Cardiac muscle cell (in vitro differentiated cells and primary cell): ENCODE measurements at regions not wholly inside any gene's neighbourhood (a gene's known extent, or its start where the extent isn't known, plus 50 kb on each side); places are given as distances from the start of the nearest gene placed in this dataset.
A peak's percentile ranks its signal among the peaks of the same experiment; 100 is the strongest.

Experiments
- DNase-seq, 2 donors: peaks; one replicate each; pipeline versions ENCODE4 v3.0.0 to v3.0.0-alpha.2; 2010 to 2017; ENCODE audit warnings: low read depth in 1 of 2, low spot score in 1 of 2
- H3K27ac ChIP-seq: fragments of 200-600 bp; sonication (generic); 2 replicates; pipeline ENCODE4 v1.5.1; 2016
- H3K27me3 ChIP-seq: fragments of 200-600 bp; sonication (generic); 2 replicates; pipeline ENCODE4 v1.6.0; 2016; ENCODE audit warnings: control low read depth
- H3K36me3 ChIP-seq: fragments of 200-600 bp; sonication (generic); 2 replicates; pipeline ENCODE4 v1.5.1; 2016; ENCODE audit warnings: control low read depth
- H3K4me1 ChIP-seq: fragments of 200-600 bp; sonication (generic); 2 replicates; pipeline ENCODE4 v1.8.1; 2017; ENCODE audit warnings: low read depth, mild to moderate bottlenecking, mixed run types
- H3K4me3 ChIP-seq: fragments of 200-600 bp; sonication (generic); 2 replicates; pipeline ENCODE4 v1.5.1; 2016; ENCODE audit warnings: mild to moderate bottlenecking
- H3K9me3 ChIP-seq: fragments of 200-600 bp; sonication (generic); 2 replicates; pipeline ENCODE4 v1.5.1; 2017; ENCODE audit warnings: low read depth, mild to moderate bottlenecking, control low read depth
- CTCF ChIP-seq: IDR thresholded peaks from 2 replicates; pipeline ENCODE4 v1.5.1; 2012; ENCODE audit warnings: low read depth, mild to moderate bottlenecking, low read length

DNA sequence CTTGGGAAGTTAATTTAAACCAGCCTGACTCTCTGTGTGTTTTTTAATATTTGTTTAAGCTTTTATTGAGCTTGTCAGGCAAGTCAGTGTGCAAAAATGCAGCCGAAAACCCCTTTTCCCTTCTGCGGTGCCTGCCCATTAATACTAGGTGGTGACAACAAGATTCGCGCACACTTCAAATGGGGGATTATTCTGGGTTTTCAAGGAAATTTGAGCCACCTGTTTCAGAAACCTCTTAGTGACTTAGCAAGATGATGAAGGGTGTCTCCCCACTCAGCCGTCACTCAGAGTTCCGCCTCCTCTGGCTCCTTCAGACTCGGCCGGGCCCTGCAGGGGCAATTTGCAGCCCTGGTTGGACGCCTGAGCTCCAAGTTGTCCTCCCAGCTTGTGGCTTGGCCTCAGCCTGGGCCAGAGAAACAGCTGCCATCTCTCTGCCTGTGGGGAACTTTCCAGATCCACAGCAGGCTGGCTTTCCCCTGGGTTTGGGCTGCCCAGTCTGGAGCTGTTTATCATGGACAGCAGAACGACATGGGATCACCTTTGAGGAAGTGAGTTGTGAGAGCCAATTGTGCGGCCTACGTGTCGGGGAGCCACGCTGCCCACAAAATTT lies 75.9 kb downstream of the SPRY4 start:
- Histone ChIP-seq H3K9me3 (no peaks in the 10 kb centered on the region), H3K4me1 (no peaks in the 10 kb centered on the region), H3K4me3 (no peak overlapping the region), H3K27me3 (no peaks in the 10 kb centered on the region), H3K27ac (no peak overlapping the region), H3K36me3 (no peaks in the 10 kb centered on the region)
- DNase-seq: peak in 1 of 2 donors; percentile 19
- no peak for TF ChIP-seq CTCF

- Histone ChIP-seq H3K4me1 (no peaks in the 10 kb centered on the region), H3K27ac (no peak overlapping the region), H3K27me3 (no peaks in the 10 kb centered on the region), H3K36me3 (no peaks in the 10 kb centered on the region), H3K9me3 (no peaks in the 10 kb centered on the region), H3K4me3 (no peak overlapping the region)
- no peak for TF ChIP-seq CTCF
- DNase-seq: peak in 1 of 2 donors; percentile 86
Measured at GRCh38 chr5:142246258-142246657, 78.6 kb downstream of the SPRY4 start.

- H3K9me3 ChIP-seq: no peaks in the 10 kb centered on the region
- no peak overlapping the region for H3K27ac ChIP-seq
- DNase-seq: peak in 1 of 2 donors; percentile 32
- H3K27me3 ChIP-seq: no peaks in the 10 kb centered on the region
- no peak overlapping the region for H3K4me3 ChIP-seq
- no peak for TF ChIP-seq CTCF
- H3K4me1 ChIP-seq: no peaks in the 10 kb centered on the region
- no peaks in the 10 kb centered on the region for H3K36me3 ChIP-seq
Measured at GRCh38 chr5:142245786-142246185, 79.0 kb downstream of the SPRY4 start.

GRCh38 chr5:142244440-142244839 lies 80.4 kb downstream of the SPRY4 start:
- DNase-seq: no peak
- no peaks in the 10 kb centered on the region for H3K36me3 ChIP-seq
- TF ChIP-seq CTCF: no peak

DNA sequence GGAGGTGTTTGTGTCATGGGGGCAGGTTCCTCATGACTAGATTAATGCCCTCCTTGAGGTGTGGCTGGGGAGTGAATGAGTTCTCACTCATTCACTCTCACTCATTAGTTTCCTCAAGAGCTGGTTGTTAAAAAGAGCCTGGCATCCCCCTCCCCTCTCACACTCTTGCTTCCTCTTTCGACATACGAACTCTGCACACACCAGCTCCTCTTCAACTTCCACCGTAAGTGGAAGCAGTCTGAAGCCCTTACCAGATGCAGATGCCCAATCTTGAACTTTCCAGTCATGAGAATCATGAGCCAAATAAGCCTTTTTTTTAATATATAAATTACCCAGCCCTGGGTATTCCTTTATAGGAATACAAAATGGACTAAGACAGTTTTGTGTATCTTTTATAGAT lies 82.5 kb downstream of the SPRY4 start:
- no peaks in the 10 kb centered on the region for H3K9me3 ChIP-seq
- no peak for DNase-seq
- TF ChIP-seq CTCF: no peak

More at GRCh38 chr5:142244440-142244839, 80.4 kb downstream of the SPRY4 start:
- no peaks in the 10 kb centered on the region for H3K4me1 ChIP-seq
- no peak overlapping the region for H3K27ac ChIP-seq
- no peaks in the 10 kb centered on the region for H3K27me3 ChIP-seq
- H3K9me3 ChIP-seq: no peaks in the 10 kb centered on the region
- no peak overlapping the region for H3K4me3 ChIP-seq

More for the DNA sequence above, 82.5 kb downstream of the SPRY4 start:
- Histone ChIP-seq H3K36me3 (no peaks in the 10 kb centered on the region), H3K27ac (no peak overlapping the region), H3K4me3 (no peak overlapping the region), H3K27me3 (no peaks in the 10 kb centered on the region), H3K4me1 (no peaks in the 10 kb centered on the region)
